ENCODE measurements at regions not wholly inside any gene's neighbourhood (a gene's known extent, or its start where the extent isn't known, plus 50 kb on each side); places are given as distances from the start of the nearest gene placed in this dataset.
A peak's percentile ranks its signal among the peaks of the same experiment; 100 is the strongest.

GRCh38 chrX:35101901-35102300 lies 159.3 kb downstream of the FAM47B start:
- H3K9me3 ChIP-seq (ENCODE audit: control insufficient read depth, low read length): no peaks in the 10 kb centered on the region
- H3K9ac ChIP-seq (ENCODE audit: low read length): no peak overlapping the region
- H3K4me3 ChIP-seq (ENCODE audit: low read length): no peak overlapping the region
- no peaks in the 10 kb centered on the region for H3K36me3 ChIP-seq (ENCODE audit: control insufficient read depth, insufficient read depth, low read length, severe bottlenecking)
- H3K27me3 ChIP-seq (replicated peaks; ENCODE audit: control insufficient read depth, insufficient read depth, low read length): no peaks in the 10 kb centered on the region
- no peaks in the 10 kb centered on the region for H3K4me1 ChIP-seq (ENCODE audit: control insufficient read depth, insufficient read depth, low read length)
- peak; percentile 1 for DNase-seq (ENCODE audit: low read depth)

- DNase-seq (ENCODE audit: low read depth): peak; percentile 21
- no peak overlapping the region for H3K9ac ChIP-seq (ENCODE audit: low read length)
- H3K36me3 ChIP-seq (ENCODE audit: control insufficient read depth, insufficient read depth, low read length, severe bottlenecking): no peaks in the 10 kb centered on the region
- H3K9me3 ChIP-seq (ENCODE audit: control insufficient read depth, low read length): no peaks in the 10 kb centered on the region
- no peaks in the 10 kb centered on the region for H3K27me3 ChIP-seq (replicated peaks; ENCODE audit: control insufficient read depth, insufficient read depth, low read length)
- no peak overlapping the region for H3K4me3 ChIP-seq (ENCODE audit: low read length)
- no peaks in the 10 kb centered on the region for H3K4me1 ChIP-seq (ENCODE audit: control insufficient read depth, insufficient read depth, low read length)
Measured at GRCh38 chrX:35104626-35105025, 162.0 kb downstream of the FAM47B start.

GRCh38 chrX:35115205-35115604 lies 172.6 kb downstream of the FAM47B start:
- Histone ChIP-seq H3K4me3 (ENCODE audit: low read length) (no peak overlapping the region), H3K36me3 (ENCODE audit: control insufficient read depth, insufficient read depth, low read length, severe bottlenecking) (no peaks in the 10 kb centered on the region), H3K9me3 (ENCODE audit: control insufficient read depth, low read length) (peaks cover 13% of the 10 kb centered on the region), H3K9ac (ENCODE audit: low read length) (no peak overlapping the region), H3K27me3 (replicated peaks; ENCODE audit: control insufficient read depth, insufficient read depth, low read length) (no peaks in the 10 kb centered on the region), H3K4me1 (ENCODE audit: control insufficient read depth, insufficient read depth, low read length) (no peaks in the 10 kb centered on the region)
- peak; percentile 48 for DNase-seq (ENCODE audit: low read depth)

GRCh38 chrX:35122756-35123155 lies 180.2 kb downstream of the FAM47B start:
- no peaks in the 10 kb centered on the region for H3K36me3 ChIP-seq (ENCODE audit: control insufficient read depth, insufficient read depth, low read length, severe bottlenecking)
- no peak for DNase-seq (ENCODE audit: low read depth)
- H3K4me3 ChIP-seq (ENCODE audit: low read length): no peak overlapping the region
- no peak overlapping the region for H3K9ac ChIP-seq (ENCODE audit: low read length)
- H3K27me3 ChIP-seq (replicated peaks; ENCODE audit: control insufficient read depth, insufficient read depth, low read length): peaks cover 6% of the 10 kb centered on the region
- no peaks in the 10 kb centered on the region for H3K9me3 ChIP-seq (ENCODE audit: control insufficient read depth, low read length)
- H3K4me1 ChIP-seq (ENCODE audit: control insufficient read depth, insufficient read depth, low read length): no peaks in the 10 kb centered on the region

- Histone ChIP-seq H3K9me3 (ENCODE audit: control insufficient read depth, low read length) (peaks cover 6% of the 10 kb centered on the region), H3K4me1 (ENCODE audit: control insufficient read depth, insufficient read depth, low read length) (no peaks in the 10 kb centered on the region), H3K4me3 (ENCODE audit: low read length) (no peak overlapping the region), H3K9ac (ENCODE audit: low read length) (no peak overlapping the region), H3K36me3 (ENCODE audit: control insufficient read depth, insufficient read depth, low read length, severe bottlenecking) (no peaks in the 10 kb centered on the region), H3K27me3 (replicated peaks; ENCODE audit: control insufficient read depth, insufficient read depth, low read length) (peaks cover under 1% of the 10 kb centered on the region)
- no peak for DNase-seq (ENCODE audit: low read depth)
Measured at GRCh38 chrX:35149517-35149916, 206.9 kb downstream of the FAM47B start.

GRCh38 chrX:35150052-35150451 lies 207.5 kb downstream of the FAM47B start:
- Histone ChIP-seq H3K4me3 (ENCODE audit: low read length) (no peak overlapping the region), H3K9ac (ENCODE audit: low read length) (no peak overlapping the region), H3K9me3 (ENCODE audit: control insufficient read depth, low read length) (peaks cover 6% of the 10 kb centered on the region), H3K4me1 (ENCODE audit: control insufficient read depth, insufficient read depth, low read length) (no peaks in the 10 kb centered on the region), H3K27me3 (replicated peaks; ENCODE audit: control insufficient read depth, insufficient read depth, low read length) (peaks cover 6% of the 10 kb centered on the region), H3K36me3 (ENCODE audit: control insufficient read depth, insufficient read depth, low read length, severe bottlenecking) (no peaks in the 10 kb centered on the region)
- no peak for DNase-seq (ENCODE audit: low read depth)

- Histone ChIP-seq H3K9ac (ENCODE audit: low read length) (no peak overlapping the region), H3K27me3 (replicated peaks; ENCODE audit: control insufficient read depth, insufficient read depth, low read length) (peaks cover 6% of the 10 kb centered on the region), H3K9me3 (ENCODE audit: control insufficient read depth, low read length) (peaks cover 6% of the 10 kb centered on the region), H3K36me3 (ENCODE audit: control insufficient read depth, insufficient read depth, low read length, severe bottlenecking) (no peaks in the 10 kb centered on the region), H3K4me3 (ENCODE audit: low read length) (no peak overlapping the region), H3K4me1 (ENCODE audit: control insufficient read depth, insufficient read depth, low read length) (no peaks in the 10 kb centered on the region)
- DNase-seq (ENCODE audit: low read depth): no peak
Measured at GRCh38 chrX:35150642-35151239, 208.1 kb downstream of the FAM47B start.

GRCh38 chrX:35166023-35166422 lies 223.4 kb downstream of the FAM47B start:
- no peaks in the 10 kb centered on the region for H3K4me1 ChIP-seq (ENCODE audit: control insufficient read depth, insufficient read depth, low read length)
- peaks cover 6% of the 10 kb centered on the region for H3K9me3 ChIP-seq (ENCODE audit: control insufficient read depth, low read length)
- no peak overlapping the region for H3K9ac ChIP-seq (ENCODE audit: low read length)
- DNase-seq (ENCODE audit: low read depth): no peak
- H3K27me3 ChIP-seq (replicated peaks; ENCODE audit: control insufficient read depth, insufficient read depth, low read length): no peaks in the 10 kb centered on the region
- H3K36me3 ChIP-seq (ENCODE audit: control insufficient read depth, insufficient read depth, low read length, severe bottlenecking): no peaks in the 10 kb centered on the region
- H3K4me3 ChIP-seq (ENCODE audit: low read length): no peak overlapping the region
